A549 (cell line): ENCODE measurements at regions not wholly inside any gene's neighbourhood (a gene's known extent, or its start where the extent isn't known, plus 50 kb on each side); places are given as distances from the start of the nearest gene placed in this dataset.
A peak's percentile ranks its signal among the peaks of the same experiment; 100 is the strongest.

ENCODE experiments used
- ATAC-seq, 2 experiments: fragments of 200-7000 bp in 1 of 2; fragments of >200 bp in 1 of 2; cut with Nextera tagmentation in 1 of 2; cut with Tn5 transposase in 1 of 2; 3 replicates each; pipeline versions ENCODE4 v1.8.0 to v1.9.1; 2018 to 2020; ENCODE audit warnings: mild to moderate bottlenecking in 1 of 2, moderate library complexity in 1 of 2
- CTCF ChIA-PET: fragments of 300-600 bp; sonication (Branson Sonifier 250); formaldehyde crosslinking; extraction: SDS; loops from one replicate; lab custom pipeline; 2021; ENCODE audit warnings: antibody characterized with exemption, inconsistent platforms; lab: Yijun Ruan, JAX
- POLR2A ChIA-PET: fragments of 350-600 bp; formaldehyde crosslinking; extraction: SDS; loops from one replicate; lab custom pipeline; 2021; ENCODE audit warnings: antibody characterized with exemption, inconsistent platforms; lab: Yijun Ruan, JAX
- DNase-seq, 2 experiments: peaks; one replicate each; pipeline versions ENCODE4 v3.0.0 to v3.0.0-alpha.2; 2011 to 2016; ENCODE audit warnings: low read depth in 1 of 2, low spot score in 1 of 2
- FAIRE-seq: peaks from 2 replicates; lab custom pipeline; 2011; peaks lifted over from hg19 to GRCh38; lab: Jason Lieb, UNC
- H3K27ac ChIP-seq, 2 experiments: fragments of >200 bp; sonication (Bioruptor Twin); formaldehyde crosslinking; 3 replicates each; pipeline ENCODE4 v1.5.1; 2016 to 2017
- H3K4me1 ChIP-seq: fragments of >200 bp; sonication (Bioruptor Twin); formaldehyde crosslinking; 3 replicates; pipeline ENCODE4 v1.6.1; 2016
- H3K4me2 ChIP-seq: fragments of >200 bp; sonication (Bioruptor Twin); formaldehyde crosslinking; 3 replicates; pipeline ENCODE4 v1.6.1; 2016
- H3K4me3 ChIP-seq: fragments of >200 bp; sonication (Bioruptor Twin); formaldehyde crosslinking; 3 replicates; pipeline ENCODE4 v1.5.1; 2016
- H3K9me3 ChIP-seq: fragments of >200 bp; sonication (Bioruptor Twin); formaldehyde crosslinking; 3 replicates; pipeline ENCODE4 v1.6.1; 2016
- CTCF ChIP-seq: fragments of >200 bp; sonication (Bioruptor Twin); formaldehyde crosslinking; IDR thresholded peaks from 3 replicates; pipeline ENCODE4 v1.5.1; 2016
- E2F6 ChIP-seq: IDR thresholded peaks from 2 replicates; pipeline ENCODE4 v1.6.1; 2012; ENCODE audit warnings: low read depth, borderline replicate concordance
- EP300 ChIP-seq, 2 experiments: fragments of >200 bp; sonication (Bioruptor Twin); formaldehyde crosslinking; IDR thresholded peaks; 2 replicates in 1 of 2; 3 replicates in 1 of 2; pipeline ENCODE4 v1.6.1; 2016 to 2017
- ESRRA ChIP-seq: fragments of 150-350 bp; IDR thresholded peaks from 2 replicates; pipeline ENCODE4 v1.6.1; 2014; ENCODE audit warnings: mild to moderate bottlenecking, low read length, borderline replicate concordance
- FOSL2 ChIP-seq, 2 experiments: fragments of 450-650 bp in 1 of 2; fragments of >200 bp in 1 of 2; sonication (Bioruptor Twin) in 1 of 2; formaldehyde crosslinking; IDR thresholded peaks; 2 replicates each; pipeline versions ENCODE4 v1.5.0 to v1.6.1; 2016 to 2020; ENCODE audit warnings: mild to moderate bottlenecking in 1 of 2, moderate library complexity in 1 of 2
- GATA3 ChIP-seq: IDR thresholded peaks from 2 replicates; pipeline ENCODE4 v1.6.1; 2012; ENCODE audit warnings: borderline replicate concordance
- HDAC2 ChIP-seq: fragments of 200-600 bp; sonication (generic); IDR thresholded peaks from 2 replicates; pipeline ENCODE4 v1.6.1; 2016
- HOXA7 ChIP-seq: fragments of 250-450 bp; sonication (Bioruptor Pico); IDR thresholded peaks from 2 replicates; pipeline ENCODE4 v1.5.0; 2020; ENCODE audit warnings: mild to moderate bottlenecking, moderate library complexity
- JUNB ChIP-seq: fragments of >200 bp; sonication (Bioruptor Twin); formaldehyde crosslinking; IDR thresholded peaks from 2 replicates; pipeline ENCODE4 v1.6.1; 2016
- MAFK ChIP-seq: fragments of 450-650 bp; IDR thresholded peaks from 2 replicates; pipeline ENCODE4 v1.6.1; 2014; ENCODE audit not compliant: partially characterized antibody
- MYC ChIP-seq: IDR thresholded peaks from 2 replicates; pipeline ENCODE4 v1.6.1; 2012; ENCODE audit warnings: mild to moderate bottlenecking, inconsistent platforms, low read length, improper control_type of control experiment, borderline replicate concordance
- NPAS2 ChIP-seq: fragments of 250-450 bp; sonication (Bioruptor Pico); IDR thresholded peaks from 2 replicates; pipeline ENCODE4 v1.8.0; 2022; ENCODE audit warnings: mild to moderate bottlenecking, moderate library complexity, borderline replicate concordance
- POLR2A ChIP-seq: IDR thresholded peaks from 2 replicates; pipeline ENCODE4 v1.6.1; 2012; ENCODE audit warnings: mild to moderate bottlenecking, low read length
- POLR2AphosphoS2 ChIP-seq: conservative IDR thresholded peaks from 2 replicates; pipeline ENCODE4 v1.6.1; 2012; ENCODE audit warnings: low read length, improper control_type of control experiment, inconsistent platforms
- RAD21 ChIP-seq, 2 experiments: fragments of >200 bp in 1 of 2; sonication (Bioruptor Twin) in 1 of 2; formaldehyde crosslinking in 1 of 2; IDR thresholded peaks in 1 of 2; conservative IDR thresholded peaks in 1 of 2; 2 replicates in 1 of 2; 3 replicates in 1 of 2; pipeline ENCODE4 v1.6.1; 2012 to 2018; ENCODE audit warnings: inconsistent platforms in 1 of 2
- RNF2 ChIP-seq: fragments of 200-600 bp; sonication (generic); IDR thresholded peaks from 2 replicates; pipeline ENCODE4 v1.6.1; 2016; ENCODE audit warnings: low read depth, mild to moderate bottlenecking, antibody characterized with exemption, moderate library complexity, borderline replicate concordance
- SREBF2 ChIP-seq: fragments of 450-650 bp; IDR thresholded peaks from 2 replicates; pipeline ENCODE4 v1.6.1; 2014; ENCODE audit warnings: mild to moderate bottlenecking, moderate library complexity
- ZC3H11A ChIP-seq: fragments of 450-650 bp; IDR thresholded peaks from 2 replicates; pipeline ENCODE4 v1.6.1; 2014; ENCODE audit warnings: antibody characterized with exemption, mild to moderate bottlenecking
- ZFP36 ChIP-seq: fragments of 450-650 bp; IDR thresholded peaks from 2 replicates; pipeline ENCODE4 v1.6.1; 2014; ENCODE audit warnings: borderline replicate concordance; ENCODE audit not compliant: partially characterized antibody
- WGBS: methylation state at CpG from one replicate; pipeline ENCODE4 v1.1.6; 2017; ENCODE audit errors: missing lambda C conversion rate; 5-methylcytosine and 5-hydroxymethylcytosine counted together
- TF ChIP-seq, protein P1 (sequence below): fragments of 250-450 bp; sonication (Bioruptor Pico); IDR thresholded peaks from 2 replicates; pipeline ENCODE4 v1.5.0; 2021; ENCODE audit warnings: mild to moderate bottlenecking, moderate library complexity, borderline replicate concordance
- TF ChIP-seq, protein P2 (sequence below): fragments of 150-350 bp; IDR thresholded peaks from 2 replicates; pipeline ENCODE4 v1.6.1; 2014; ENCODE audit warnings: low read depth, mild to moderate bottlenecking, low read length

GRCh38 chr1:81513796-81514354, 286.9 kb upstream of the ADGRL2 start:
- ChIA-PET CTCF (no interaction called here), POLR2A (no interaction called here)
- FAIRE-seq = no peak

GRCh38 chr1:81512252-81513003, 288.3 kb upstream of the ADGRL2 start:
- 45% methylated on average over 5 of the region's 5 CpGs for WGBS
- H3K9me3 ChIP-seq = no peaks in the 10 kb centered on the region
- POLR2A ChIA-PET = no interaction called here
- no peak overlapping the region for H3K4me3 ChIP-seq
- ATAC-seq = no peak
- TF ChIP-seq E2F6 = no peak
- peak; percentile 28 for TF ChIP-seq MAFK
- TF ChIP-seq, all 56 proteins: peak for 1
- CTCF ChIA-PET = no interaction called here
- H3K4me1 ChIP-seq = no peaks in the 10 kb centered on the region
- no peak overlapping the region for H3K27ac ChIP-seq
- DNase-seq = no peak
- no peak overlapping the region for H3K4me2 ChIP-seq
- no peak for FAIRE-seq

More at GRCh38 chr1:81513796-81514354, 286.9 kb upstream of the ADGRL2 start:
- TF ChIP-seq, protein P1, sequence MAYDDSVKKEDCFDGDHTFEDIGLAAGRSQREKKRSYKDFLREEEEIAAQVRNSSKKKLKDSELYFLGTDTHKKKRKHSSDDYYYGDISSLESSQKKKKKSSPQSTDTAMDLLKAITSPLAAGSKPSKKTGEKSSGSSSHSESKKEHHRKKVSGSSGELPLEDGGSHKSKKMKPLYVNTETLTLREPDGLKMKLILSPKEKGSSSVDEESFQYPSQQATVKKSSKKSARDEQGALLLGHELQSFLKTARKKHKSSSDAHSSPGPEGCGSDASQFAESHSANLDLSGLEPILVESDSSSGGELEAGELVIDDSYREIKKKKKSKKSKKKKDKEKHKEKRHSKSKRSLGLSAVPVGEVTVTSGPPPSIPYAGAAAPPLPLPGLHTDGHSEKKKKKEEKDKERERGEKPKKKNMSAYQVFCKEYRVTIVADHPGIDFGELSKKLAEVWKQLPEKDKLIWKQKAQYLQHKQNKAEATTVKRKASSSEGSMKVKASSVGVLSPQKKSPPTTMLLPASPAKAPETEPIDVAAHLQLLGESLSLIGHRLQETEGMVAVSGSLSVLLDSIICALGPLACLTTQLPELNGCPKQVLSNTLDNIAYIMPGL (CRISPR knock-in tag) = no peak
- TF ChIP-seq NPAS2 (CRISPR knock-in tag) = no peak
- no peak for TF ChIP-seq RAD21 (conservative IDR thresholded peaks at IDR 0.05 in 1 of 2, IDR thresholded peaks at IDR 0.05 in 1 of 2)
- TF ChIP-seq POLR2A = no peak
- TF ChIP-seq ESRRA = no peak
- TF ChIP-seq SREBF2 = no peak
- no peak for TF ChIP-seq POLR2AphosphoS2
- TF ChIP-seq HDAC2 = no peak
- no peak for TF ChIP-seq HOXA7 (CRISPR knock-in tag)
- TF ChIP-seq ZFP36 = no peak
- no peak for TF ChIP-seq FOSL2 (IDR thresholded peaks at IDR 0.05)
- TF ChIP-seq FOSL2 (CRISPR knock-in tag; IDR thresholded peaks at IDR 0.05) = no peak
- no peak for TF ChIP-seq ZC3H11A
- no peak for TF ChIP-seq MAFK
- no peak for TF ChIP-seq MYC
- no peak for TF ChIP-seq CTCF
- TF ChIP-seq JUNB = no peak
- TF ChIP-seq EP300 (IDR thresholded peaks at IDR 0.05) = no peak
- TF ChIP-seq RNF2 = no peak
- TF ChIP-seq GATA3 = no peak
- TF ChIP-seq, protein P2, sequence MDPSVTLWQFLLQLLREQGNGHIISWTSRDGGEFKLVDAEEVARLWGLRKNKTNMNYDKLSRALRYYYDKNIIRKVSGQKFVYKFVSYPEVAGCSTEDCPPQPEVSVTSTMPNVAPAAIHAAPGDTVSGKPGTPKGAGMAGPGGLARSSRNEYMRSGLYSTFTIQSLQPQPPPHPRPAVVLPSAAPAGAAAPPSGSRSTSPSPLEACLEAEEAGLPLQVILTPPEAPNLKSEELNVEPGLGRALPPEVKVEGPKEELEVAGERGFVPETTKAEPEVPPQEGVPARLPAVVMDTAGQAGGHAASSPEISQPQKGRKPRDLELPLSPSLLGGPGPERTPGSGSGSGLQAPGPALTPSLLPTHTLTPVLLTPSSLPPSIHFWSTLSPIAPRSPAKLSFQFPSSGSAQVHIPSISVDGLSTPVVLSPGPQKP = no peak
- TF ChIP-seq, all 56 proteins: peak for 0
- Histone ChIP-seq H3K27ac (no peak overlapping the region), H3K9me3 (no peaks in the 10 kb centered on the region), H3K4me1 (no peaks in the 10 kb centered on the region), H3K4me2 (no peak overlapping the region), H3K4me3 (no peak overlapping the region)
- ATAC-seq (no peak), DNase-seq (no peak)
- WGBS = 55% methylated on average over 2 of the region's 2 CpGs
